ENCODE measurements at regions not wholly inside any gene's neighbourhood (a gene's known extent, or its start where the extent isn't known, plus 50 kb on each side); places are given as distances from the start of the nearest gene placed in this dataset.
"Not testable (repeated sequence)": the region's sequence is repeated elsewhere in the genome, so short reads cannot be mapped to it uniquely, and the experiment has no call there.

DNA sequence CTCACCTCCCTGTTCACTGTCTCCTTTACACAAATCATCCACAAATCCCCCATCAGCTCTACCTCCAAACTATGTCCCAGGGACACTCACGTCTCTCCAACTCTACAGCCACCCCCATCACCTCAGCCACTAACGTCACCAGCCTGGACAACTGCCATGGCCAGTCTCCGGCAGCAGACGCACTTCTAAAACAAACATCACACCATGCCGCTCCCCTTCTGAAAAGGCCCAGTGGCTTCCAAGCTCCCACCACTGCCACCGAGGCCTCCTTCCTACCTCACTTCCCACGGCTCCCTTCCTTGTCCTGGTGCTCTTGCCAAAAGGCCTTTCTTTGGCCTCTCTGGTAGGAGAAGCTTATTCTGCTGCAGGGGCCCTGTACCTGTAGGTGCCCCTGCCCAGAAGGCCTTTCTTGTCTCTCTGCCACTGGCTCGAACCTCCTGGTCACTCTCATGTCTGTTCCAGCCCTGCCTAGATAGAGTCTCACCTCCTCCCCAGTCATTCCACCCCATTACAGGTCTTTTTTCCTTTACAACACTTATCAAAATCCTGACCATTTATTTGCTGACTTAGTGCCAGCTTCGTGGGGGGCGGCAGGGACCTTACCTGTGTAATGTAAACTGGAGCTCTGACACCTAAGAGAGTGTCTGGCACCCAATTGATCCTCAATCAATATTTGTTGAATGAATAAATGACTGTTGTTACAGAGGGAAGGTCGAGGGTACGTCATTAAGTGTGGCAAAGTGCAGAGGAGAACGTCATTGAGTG, 304.2 kb downstream of the GOLGA6L6 start:
- DNase-seq (ENCODE audit: low read depth) = not testable (repeated sequence)

DNA sequence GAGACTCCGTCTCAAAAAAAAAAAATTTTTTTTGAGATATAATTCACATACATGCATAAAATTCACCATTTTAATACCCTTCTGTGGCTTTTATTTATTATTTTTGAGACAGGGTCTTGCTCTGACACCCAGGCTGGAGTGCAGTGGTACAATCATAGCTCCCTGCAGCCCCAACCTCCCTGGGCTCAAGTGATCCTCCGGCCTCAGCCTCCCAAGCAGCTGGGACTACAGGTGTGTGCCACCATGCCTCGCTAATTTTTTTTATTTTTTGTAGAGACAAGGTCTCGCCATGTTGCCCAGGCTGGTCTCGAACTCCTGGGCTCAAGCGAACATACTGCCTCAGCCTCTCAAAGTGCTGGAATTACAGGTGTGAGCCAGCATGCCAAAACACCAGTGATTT, 305.9 kb downstream of the GOLGA6L6 start:
- not testable (repeated sequence) for DNase-seq (ENCODE audit: low read depth)

DNA sequence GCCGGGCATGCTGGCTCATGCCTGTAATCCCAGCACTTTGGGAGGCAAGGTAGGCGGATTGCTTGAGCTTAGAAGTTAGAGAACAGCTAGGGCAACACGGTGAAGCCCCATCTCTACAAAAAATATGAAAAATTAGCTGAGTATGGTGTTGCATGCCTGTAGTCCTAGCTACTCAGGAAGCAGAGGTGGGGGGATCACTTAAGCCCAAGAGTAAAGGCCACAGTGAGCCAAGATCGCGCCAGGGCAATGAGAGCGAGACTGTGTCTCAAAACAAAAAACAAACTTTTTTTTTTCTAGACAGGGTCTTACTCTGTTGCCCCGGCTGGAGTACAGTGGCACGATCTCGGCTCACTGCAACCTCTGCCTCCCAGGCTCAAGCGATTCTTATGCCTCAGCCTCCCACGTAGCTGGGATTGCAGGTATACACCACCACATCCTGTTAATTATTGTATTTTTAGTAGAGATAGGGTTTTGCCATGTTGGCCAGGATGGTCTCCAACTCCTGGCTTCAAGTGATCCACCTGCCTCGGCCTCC, 307.5 kb downstream of the GOLGA6L6 start:
- not testable (repeated sequence) for DNase-seq (ENCODE audit: low read depth)

DNA sequence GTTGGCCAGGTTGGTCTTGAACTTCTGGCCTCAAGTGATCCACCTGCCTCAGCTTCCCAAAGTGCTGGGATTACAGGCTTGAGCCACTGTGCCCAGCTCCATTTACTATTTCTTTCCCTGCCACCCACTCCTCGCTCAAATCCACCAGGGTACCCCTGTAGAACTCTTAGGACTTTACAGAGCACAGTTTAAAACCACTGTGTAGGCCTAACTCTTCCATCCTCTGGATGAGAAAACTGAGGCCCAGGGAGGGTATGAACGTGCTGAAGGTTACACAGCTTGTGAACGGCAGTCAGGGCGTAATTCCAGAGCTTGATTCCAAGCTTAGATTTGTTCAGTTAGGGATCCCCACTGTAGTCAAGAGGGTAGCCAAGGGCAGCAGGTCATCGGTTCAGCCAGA, 309.1 kb downstream of the GOLGA6L6 start:
- not testable (repeated sequence) for DNase-seq (ENCODE audit: low read depth)

DNA sequence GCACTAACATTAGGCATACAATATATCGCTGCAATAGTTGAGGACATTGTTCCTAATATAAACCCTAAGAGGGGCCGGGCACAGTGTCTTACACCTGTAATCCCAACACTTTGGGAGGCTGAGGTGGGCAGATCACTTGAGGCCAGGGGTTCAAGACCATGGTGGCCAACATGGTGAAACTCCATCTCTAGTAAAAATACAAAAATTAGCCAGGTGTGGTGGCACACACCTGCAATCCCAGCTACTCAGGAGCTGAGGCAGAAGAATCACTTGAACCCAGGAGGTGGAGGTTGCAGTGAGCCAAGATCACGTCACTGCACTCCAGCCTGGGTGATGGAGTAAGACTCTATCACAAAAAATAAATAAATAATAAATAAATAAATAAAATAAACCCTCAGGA, 310.9 kb downstream of the GOLGA6L6 start:
- DNase-seq (ENCODE audit: low read depth) = not testable (repeated sequence)

DNA sequence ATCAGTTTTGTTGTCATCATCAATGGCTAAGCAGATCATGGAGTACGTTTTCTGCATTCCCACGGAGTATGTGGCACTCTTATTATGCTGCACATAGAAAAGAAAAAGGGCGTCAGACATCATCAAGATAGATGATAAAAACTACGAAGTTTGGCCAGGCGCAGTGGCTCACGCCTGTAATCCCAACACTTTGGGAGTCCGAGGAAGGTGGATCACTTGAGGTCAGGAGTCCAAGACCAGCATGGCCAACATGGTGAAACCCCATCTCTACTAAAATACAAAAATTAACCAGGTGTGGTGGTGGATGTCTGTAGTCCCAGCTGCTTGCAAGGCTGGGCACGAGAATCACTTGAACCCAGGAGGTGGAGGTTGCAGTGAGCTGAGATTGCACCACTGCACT, 312.8 kb downstream of the GOLGA6L6 start:
- not testable (repeated sequence) for DNase-seq (ENCODE audit: low read depth)

DNA sequence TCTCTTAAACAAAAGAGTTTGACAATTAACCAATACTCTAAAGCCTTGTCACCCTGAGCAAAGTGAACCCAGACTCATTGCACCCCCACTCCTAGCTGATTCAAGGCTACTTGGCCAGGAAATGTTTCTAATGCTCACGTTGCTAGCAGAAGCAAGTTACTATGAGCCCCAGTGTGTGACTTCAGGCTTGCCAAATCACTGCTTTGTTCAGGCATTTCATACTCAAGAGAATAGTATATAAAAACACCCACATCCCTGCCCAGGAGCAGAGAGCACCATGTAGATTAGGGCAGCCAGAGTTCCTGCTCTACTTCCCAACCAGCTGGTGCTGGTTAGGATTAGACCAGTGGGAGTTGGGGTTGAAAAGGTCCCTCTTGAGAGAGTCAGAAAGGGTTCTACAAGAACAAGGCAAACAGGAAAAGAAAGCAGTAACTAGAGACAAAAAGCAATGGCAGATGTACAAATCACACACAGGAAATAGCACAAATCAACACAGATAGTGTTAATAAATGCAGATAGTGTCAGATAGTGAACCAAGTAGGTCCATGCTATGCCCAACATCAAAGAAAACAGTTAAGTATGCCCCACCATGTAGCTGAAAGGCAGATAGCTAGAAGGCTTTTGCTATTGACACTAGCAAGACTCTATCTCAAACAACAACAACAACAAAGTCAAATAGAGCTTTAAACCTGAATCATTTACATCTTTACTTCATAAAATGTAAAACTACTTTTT, 314.3 kb downstream of the GOLGA6L6 start:
- not testable (repeated sequence) for DNase-seq (ENCODE audit: low read depth)

DNA sequence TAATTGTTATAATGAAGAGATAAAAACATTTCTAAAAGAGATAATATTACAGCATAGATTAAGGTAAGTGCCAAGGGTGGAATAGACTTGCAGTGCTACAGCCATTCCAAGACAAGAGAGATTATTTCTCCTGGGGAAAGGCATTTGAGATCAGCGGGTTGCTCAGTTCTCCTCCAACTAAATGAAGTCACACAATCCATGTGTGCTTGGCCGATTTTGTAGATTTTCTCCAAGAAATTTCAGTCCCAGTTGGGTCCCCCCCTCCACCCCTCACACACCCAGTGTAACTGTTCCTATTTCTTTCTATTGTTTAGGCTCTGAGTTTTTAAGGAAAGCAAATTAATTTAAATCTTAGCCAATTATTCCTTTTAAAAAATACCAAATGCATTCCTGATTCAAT, 315.1 kb downstream of the GOLGA6L6 start:
- not testable (repeated sequence) for DNase-seq (ENCODE audit: low read depth)

DNA sequence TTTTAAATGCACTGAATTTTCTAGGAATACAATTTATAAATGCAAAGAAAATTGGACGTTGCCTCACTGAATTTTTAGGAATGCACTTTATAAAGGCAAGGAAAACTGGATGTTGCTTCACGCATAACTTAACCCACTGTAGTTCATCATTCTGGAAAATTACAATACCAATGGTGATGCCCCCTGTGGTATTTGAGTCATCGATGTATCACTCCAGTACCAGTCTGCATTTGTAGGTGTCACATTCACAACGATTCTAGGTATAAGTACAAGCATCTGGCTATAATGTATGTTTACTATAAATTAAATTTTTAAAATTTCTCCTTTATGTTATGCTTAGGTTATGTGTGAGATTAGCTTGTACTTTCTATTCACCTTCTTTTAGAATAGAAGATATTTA, 320.5 kb downstream of the GOLGA6L6 start:
- not testable (repeated sequence) for DNase-seq (ENCODE audit: low read depth)

DNA sequence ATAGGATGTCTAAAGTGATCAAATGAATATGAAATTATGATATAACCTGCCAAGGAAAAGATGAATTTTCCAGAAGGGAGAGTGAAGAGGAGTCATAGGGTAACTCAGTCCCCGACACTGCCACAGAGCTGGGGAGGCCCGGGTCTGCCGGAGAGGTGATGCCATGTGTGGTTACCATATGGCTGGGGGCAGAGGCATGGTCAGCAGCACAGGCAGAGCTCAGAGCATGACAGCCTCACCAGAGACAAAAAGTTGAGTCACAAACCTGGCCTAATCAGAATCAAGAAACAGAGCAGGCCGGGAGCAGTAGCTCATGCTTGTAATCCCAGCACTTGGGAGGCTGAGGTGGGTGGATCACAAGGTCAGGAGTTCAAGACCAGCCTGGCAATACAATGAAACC, 322.4 kb downstream of the GOLGA6L6 start:
- not testable (repeated sequence) for DNase-seq (ENCODE audit: low read depth)

DNA sequence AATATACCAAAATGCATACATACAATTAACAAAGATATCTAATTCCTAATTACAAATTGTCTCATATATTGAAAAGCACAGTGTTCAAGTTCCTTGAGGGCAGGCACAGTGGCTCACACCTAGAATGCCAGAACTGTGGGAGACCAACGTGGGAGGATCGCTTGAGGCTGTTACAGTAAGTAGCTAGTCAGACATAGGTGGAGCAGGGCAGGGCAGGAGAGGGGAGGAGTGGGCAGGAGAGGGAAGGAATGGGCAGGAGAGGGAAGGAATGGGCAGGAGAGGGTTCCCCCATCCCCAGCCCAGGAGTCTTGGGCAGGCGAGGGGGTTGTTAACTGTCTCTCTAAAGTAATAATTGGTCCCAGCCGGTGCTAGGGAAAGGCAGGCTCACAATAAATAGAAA, 325.9 kb downstream of the GOLGA6L6 start:
- not testable (repeated sequence) for DNase-seq (ENCODE audit: low read depth)

DNA sequence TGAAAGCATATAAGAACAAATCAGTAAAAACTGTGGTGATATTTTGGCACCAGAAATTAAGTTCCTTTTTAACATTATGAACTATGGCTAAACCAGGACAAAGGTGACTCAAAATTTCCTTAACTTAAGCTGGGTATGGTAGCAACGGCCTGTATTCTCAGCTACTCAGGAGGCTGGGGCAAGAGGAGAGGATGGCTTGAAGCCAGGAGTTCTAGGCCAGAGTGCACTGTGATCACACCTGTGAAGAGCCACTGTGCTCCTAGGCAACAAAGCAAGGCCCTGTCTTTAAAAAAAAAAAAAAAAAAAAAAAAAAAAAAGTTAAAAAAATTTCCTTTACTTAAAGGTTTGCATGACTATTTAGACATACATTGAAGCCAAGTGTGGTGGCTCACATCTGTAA, 327.5 kb downstream of the GOLGA6L6 start:
- DNase-seq (ENCODE audit: low read depth) = not testable (repeated sequence)

DNA sequence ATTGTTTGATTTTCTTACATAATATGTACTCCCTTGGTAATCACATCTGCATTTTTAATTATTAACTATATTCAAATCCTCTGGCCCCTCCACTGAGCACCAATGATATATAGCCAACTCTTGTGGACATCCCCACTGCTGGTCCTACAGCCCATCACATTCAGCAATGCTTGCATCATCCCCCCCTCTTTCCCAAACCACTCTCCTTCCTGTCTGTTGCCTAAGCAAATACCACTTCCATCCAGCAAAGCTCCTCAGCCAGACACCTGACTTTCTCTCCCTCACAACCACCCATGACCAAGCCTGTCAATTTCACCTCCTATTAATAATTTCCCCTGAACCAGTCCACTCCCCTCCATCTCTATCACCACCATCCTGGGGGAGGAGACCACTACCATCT, 330.1 kb downstream of the GOLGA6L6 start:
- not testable (repeated sequence) for DNase-seq (ENCODE audit: low read depth)

DNA sequence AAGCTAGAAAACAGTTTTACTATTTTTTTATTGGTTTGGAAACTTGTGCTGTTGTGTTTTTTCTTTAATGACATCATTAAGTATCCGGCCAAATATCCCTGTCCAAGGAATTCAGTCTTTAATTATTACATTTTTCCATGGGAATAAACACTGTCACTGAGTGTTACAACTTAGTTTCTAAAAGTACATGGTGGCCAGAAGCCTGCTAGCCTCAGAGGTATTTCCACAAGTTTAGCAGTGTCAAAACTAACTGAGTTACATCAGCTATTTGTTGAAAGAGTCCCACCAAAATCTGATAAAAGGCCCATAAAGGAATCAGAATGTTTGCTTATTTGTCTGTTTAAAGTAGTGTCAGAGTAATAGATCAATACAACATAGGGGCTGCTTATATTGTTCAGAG, 331.6 kb downstream of the GOLGA6L6 start:
- not testable (repeated sequence) for DNase-seq (ENCODE audit: low read depth)

DNA sequence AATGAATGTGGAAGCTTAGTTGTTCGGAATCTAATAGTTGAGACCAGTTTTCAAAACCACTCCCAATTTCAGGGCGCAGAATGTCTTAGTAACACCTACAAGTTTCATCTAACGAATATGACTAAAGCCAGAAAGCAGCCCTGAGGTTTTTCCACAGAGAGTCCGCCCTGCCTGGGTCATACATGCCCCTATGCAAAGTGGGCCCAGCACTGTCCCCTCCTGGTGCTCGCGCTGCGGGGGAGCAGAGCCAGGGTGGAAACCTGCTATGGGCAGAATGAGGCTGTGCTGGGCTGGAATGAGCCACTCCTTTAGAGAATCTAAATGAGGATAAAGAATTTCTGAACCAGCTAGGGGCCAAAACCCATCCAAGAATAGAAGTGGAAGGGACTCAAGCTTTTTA, 334.0 kb downstream of the GOLGA6L6 start:
- DNase-seq (ENCODE audit: low read depth) = not testable (repeated sequence)

DNA sequence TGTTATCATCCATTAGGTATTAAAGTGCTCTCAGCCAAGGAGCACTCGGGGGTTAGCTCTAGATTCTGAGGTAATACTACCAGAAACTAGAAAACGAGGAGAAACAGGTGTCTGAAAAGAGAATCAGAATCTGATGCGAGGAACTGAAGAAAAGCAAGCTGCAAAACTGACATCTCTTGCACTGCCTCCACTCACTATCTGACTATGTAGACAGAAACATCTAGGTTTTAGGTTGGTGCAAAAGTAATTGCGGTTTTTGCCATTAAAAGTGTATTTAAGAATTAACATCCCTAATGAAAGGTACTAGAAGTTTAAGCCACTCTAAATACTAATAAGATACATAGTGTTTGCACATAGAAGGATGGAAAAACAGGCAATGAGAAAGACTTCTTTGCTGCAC, 334.4 kb downstream of the GOLGA6L6 start:
- not testable (repeated sequence) for DNase-seq (ENCODE audit: low read depth)

DNA sequence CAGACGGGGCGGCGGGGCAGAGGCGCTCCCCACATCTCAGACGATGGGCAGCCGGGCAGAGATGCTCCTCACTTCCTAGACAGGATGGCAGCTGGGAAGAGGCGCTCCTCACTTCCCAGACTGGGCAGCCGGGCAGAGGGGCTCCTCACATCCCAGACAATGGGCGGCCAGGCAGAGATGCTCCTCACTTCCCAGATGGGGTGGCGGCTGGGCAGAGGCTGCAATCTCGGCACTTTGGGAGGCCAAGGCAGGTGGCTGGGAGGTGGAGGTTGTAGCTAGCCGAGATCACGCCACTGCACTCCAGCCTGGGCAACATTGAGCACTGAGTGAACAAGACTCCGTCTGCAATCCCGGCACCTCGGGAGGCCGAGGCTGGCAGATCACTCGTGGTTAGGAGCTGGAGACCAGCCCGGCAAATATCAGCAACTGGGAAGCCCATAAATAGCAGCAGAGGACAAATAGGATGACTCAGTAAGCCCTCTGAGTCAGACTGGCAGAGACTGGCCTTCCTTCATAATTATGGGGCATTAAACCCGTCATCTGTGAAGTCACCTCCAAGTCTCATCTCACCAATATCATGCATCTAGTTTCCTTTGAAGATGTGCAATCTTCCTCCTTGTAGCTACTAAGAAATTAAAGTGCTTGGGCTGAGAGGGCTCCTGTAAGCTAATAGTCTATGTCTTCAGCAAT, 337.3 kb downstream of the GOLGA6L6 start:
- not testable (repeated sequence) for DNase-seq (ENCODE audit: low read depth)

DNA sequence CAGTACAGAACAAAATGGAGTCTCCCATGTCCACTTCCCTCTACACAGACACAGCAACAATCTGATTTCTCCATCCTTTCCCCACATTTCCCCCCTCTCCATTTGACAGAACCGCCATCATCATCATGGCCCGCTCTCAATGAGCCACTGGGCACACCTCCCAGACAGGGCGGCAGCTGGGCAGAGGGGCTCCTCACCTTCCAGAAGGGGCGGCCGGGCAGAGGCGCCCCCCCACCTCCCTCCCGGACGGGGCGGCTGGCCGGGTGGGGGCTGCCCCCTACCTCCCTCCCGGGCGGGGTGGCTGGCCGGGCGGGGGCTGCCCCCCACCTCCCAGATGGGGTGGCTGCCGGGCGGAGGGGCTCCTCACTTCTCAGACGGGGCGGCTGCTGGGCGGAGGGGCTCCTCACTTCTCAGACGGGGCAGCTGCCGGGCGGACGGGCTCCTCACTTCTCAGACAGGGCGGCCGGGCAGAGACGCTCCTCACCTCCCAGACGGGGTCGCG, 337.9 kb downstream of the GOLGA6L6 start:
- not testable (repeated sequence) for DNase-seq (ENCODE audit: low read depth)

DNA sequence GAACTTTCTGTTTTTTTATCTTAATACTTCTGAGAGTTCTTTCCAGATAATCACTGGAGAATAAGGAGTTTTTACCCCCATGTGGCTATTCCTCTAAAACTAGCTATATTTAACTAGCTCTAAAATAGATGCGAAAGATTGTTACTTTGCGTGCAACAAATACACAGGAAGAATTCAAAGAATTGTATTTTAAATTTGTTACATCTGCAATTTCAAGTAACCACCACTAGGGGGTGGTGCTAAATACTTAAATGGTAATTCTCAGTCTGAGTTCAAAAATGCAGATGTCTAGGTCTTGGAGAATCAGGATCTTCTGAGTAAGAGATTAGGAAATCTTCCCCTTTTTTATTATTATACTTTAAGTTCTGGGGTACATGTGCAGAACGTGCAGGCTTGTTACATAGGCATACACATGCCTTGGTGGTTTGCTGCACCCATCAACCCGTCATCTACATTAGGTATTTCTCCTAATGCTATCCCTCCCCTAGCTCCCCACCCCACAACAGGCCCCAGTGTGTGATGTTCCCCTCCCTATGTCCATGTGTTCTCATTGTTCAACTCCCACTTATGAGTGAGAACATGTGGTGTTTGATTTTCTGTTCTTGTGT, 346.9 kb downstream of the GOLGA6L6 start:
- not testable (repeated sequence) for DNase-seq (ENCODE audit: low read depth)

DNA sequence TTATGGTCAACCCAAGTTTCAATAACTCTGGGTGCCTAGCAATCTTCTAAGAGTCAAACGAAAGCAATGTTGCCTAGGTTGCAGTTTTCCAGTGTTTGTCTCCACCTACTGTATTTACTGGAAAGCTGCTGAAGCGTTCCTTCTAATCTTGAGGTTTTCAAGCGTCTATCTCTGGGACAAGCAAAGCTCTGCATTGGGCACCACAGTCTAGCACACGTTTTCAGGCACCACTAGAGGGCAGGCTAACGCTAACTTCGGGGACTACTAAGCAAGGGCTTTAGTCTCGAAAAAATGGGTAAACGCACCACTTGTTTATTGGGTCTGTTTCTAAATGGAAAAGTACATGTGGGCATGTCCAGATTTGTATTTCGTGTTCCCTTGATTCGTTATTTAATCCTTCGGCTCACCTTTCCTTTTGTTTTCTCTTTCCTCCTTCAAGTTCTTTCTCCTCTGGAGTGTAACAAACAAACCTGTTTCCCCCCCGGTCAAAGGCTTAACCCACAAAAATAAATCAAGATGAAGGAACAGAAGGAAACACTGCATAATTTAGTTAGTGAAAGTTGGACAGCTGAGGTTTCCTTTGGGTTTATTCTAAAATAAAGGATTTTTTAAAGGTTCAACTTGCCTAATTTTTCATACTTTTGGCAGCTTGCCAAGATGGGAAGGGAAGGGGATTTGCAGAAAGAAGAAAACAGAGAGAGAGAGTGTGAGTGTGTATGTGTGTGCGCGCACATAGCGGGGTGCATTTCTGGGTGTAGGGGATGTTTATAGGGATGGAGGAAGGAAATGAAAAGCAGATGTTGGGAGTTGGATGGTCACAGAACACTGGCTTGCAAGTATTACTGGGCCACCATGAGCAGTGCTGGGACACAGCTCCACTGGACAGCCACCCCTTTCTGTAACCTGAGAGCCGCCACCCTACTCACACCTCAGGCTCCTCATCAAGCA, 348.3 kb downstream of the GOLGA6L6 start:
- DNase-seq (ENCODE audit: low read depth) = peak; percentile 9

All from activated T-helper 1 cell treated with Interleukin-2 at 50 U/mL for 16 hours (primary cell).